ENCODE measurements at regions not wholly inside any gene's neighbourhood (a gene's known extent, or its start where the extent isn't known, plus 50 kb on each side); places are given as distances from the start of the nearest gene placed in this dataset.

DNA sequence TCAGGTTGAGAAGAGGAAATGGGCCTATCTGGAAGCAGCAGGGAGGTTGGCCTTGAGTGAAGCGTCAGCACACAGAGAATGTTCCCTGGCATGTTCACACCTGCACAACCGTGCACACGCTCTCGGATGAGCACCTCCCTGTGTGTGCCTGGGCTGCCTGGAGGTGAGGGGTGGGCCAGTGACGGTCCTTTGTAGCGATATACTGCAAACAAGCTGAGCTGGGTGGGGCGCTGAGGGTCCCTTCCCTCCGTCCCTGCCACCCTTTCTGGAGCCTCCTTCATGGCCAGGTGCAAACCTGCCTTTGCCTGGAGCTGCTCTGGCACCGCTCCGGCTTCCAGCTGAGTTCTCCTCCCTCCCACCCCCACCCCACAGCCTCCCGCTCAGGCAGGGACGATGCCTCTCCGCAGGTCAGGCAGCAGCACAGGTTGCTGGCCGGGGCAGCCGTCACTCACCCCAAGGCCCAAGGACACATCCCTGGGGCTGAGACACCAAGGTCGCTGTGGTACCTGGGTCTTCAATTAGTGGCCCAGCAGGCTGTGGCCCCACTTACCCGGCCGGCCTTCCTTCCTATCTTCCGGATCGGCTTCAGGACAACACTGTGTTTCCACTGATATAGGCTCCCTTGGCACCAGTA lies 111.6 kb downstream of the ERMARD start:
- no peak overlapping the region for H3K4me3 ChIP-seq (ENCODE audit: low read depth, low read length)
- TF ChIP-seq, protein P1, sequence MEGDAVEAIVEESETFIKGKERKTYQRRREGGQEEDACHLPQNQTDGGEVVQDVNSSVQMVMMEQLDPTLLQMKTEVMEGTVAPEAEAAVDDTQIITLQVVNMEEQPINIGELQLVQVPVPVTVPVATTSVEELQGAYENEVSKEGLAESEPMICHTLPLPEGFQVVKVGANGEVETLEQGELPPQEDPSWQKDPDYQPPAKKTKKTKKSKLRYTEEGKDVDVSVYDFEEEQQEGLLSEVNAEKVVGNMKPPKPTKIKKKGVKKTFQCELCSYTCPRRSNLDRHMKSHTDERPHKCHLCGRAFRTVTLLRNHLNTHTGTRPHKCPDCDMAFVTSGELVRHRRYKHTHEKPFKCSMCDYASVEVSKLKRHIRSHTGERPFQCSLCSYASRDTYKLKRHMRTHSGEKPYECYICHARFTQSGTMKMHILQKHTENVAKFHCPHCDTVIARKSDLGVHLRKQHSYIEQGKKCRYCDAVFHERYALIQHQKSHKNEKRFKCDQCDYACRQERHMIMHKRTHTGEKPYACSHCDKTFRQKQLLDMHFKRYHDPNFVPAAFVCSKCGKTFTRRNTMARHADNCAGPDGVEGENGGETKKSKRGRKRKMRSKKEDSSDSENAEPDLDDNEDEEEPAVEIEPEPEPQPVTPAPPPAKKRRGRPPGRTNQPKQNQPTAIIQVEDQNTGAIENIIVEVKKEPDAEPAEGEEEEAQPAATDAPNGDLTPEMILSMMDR (IDR thresholded peaks at IDR 0.05; ENCODE audit: low read depth, low read length) = no peak

DNA sequence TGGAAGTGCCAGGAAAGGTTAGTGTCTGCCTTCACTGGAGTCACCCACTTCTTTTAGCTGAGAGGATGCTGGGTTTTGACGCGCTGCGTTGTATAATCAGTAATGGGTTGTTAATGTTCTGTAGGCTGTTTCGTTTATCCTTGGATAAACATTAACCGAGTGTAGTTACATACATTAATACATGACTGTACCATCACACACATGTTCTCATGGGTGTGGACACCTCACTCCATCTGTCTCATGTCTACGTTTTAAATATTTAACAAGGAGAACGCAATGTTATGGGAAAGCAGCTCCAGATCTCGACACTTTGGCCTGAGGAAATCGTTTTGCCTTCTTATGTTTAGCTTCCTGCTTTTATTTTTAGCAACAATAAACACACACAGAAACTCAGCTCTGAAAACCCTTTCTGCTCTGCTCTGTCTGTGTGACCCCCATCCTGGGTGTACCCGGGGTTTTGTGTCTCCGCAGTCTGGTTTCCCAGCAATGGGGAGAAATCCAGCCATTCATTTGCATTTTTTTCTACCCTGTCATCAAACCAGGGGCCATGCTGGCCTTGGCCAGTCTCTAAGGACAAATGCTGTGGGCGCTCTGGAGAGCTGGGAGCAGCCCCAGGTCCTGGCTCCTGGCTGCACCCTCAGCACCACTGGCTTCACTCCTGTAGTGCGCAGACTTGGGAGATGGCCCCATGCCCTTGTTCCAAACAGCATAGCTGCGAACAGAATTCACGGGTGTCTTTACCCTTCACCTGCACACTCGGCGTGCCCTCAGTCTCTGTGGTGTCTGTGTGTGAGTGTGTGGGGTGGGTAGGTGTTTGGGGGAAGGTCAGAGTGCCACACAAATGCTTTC lies 110.8 kb downstream of the ERMARD start:
- TF ChIP-seq, protein P1 (IDR thresholded peaks at IDR 0.05; ENCODE audit: low read depth, low read length) = no peak
- H3K4me3 ChIP-seq (ENCODE audit: low read depth, low read length) = no peak overlapping the region

DNA sequence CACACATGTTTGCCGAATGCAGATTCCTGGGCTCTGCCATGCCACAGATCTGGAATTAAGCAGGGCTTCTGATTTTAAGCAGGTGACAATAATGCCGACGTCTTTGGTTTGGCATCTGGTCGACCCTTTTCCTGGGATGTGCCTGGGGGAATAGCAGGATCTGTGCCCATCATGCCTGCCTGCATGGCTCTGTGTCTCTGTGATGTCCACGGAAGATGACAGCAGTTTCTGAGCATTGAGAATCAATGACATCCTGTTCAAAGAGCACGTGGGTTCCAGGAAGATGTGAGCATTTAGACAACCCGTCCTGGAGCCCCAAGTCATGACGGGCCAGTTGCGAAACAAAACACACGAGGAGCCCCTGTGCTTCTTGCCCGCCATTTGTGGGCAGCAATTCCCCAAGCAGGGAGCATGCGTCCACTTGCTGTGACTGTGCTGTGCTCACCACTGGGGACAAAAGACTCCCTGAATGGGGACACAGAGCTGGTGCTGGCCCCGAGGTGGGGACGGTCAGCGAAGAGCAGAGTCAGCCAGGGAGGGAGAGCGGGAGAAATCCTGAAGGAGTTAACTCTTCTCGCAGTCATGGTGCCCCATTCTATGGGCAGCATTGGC lies 110.1 kb downstream of the ERMARD start:
- no peak overlapping the region for H3K4me3 ChIP-seq (ENCODE audit: low read depth, low read length)
- TF ChIP-seq, protein P1 (IDR thresholded peaks at IDR 0.05; ENCODE audit: low read depth, low read length) = no peak

DNA sequence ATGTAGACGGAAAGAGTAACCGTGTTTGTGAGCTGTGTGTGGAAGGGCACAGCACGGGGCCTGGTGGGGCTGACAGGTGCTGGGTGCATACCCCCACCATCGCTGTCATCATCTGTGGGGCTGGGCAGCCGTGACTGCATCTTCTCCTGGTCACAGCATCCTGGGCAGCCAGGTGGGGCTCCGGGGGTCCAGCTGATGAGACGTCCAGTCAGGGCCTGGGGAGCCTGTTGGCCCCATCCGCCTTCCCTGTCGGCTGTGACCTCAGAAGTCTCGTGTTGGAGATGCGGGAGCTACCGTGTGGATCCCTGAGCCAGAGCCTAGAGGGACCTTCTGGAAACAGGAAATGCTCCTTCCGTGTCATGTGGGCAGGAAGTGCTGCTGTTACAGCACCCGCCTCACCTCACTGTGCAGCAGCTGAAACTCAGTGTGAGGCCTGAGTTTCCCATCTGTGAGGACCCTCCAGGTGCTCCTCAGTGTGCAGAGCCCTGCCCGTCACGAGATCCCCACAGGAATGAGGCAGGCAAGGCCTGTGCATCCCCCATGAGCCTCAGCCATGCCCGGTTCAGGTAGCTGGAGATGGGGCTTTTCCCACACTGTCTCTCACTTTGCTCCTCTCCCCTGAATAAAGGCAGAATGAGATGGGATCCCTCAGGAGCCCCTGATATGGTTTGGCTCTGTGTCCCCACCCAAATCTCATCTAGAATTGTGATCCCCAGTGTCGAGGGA lies 108.7 kb downstream of the ERMARD start:
- H3K4me3 ChIP-seq (ENCODE audit: low read depth, low read length) = no peak overlapping the region
- TF ChIP-seq, protein P1 (IDR thresholded peaks at IDR 0.05; ENCODE audit: low read depth, low read length) = no peak

DNA sequence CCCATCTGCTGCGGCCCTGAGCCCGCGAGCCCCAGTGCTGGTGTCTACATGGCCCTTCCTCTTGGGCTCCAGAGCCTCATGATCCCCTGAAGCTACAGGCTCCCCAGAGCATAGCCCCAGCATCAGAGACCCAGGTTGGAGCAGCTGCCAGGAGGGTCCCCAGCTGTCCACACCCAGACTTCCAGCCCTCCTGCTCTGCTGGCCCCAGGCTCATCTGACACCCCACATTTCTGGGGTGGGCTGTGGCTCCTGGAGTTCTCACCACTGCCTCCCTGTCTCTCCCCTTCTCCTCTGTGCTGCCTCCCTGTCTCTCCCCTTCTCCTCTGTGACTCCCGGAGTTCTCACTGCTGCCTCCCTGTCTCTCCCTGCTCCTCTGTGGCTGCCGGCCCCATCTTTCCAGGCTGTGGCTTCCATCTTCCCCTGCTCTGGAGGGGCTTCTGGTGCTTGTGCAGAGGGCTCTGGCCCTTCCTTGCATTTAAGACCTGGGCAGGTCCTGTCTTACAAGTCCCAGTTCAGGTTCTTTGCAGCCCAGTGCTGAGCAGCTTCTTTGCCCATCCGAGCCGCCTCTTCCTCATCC lies 108.1 kb downstream of the ERMARD start:
- TF ChIP-seq, protein P1 (IDR thresholded peaks at IDR 0.05; ENCODE audit: low read depth, low read length) = no peak
- no peak overlapping the region for H3K4me3 ChIP-seq (ENCODE audit: low read depth, low read length)

DNA sequence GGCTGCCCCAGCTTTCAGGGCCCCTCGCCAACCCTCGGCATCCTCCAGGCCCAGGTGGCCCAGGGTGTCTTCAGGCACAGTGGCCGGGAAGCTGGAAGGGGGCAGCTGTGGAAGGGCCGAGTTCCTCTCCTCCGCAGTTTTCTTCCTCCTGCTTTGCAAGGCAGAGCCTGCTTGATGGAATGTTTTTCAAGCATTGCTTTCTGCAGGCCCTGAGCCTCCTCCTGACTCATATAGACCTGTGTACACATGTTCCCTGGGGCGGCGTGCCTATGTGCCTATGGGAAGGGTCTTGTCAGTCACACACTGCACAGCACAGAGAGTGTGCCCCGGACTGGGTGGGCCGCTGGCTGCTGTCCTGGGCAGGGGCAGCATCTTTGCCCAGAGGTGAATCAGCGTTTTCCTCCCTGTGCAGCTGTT lies 107.5 kb downstream of the ERMARD start:
- TF ChIP-seq, protein P1 (IDR thresholded peaks at IDR 0.05; ENCODE audit: low read depth, low read length) = no peak

More for the DNA sequence above, 107.5 kb downstream of the ERMARD start:
- H3K4me3 ChIP-seq (ENCODE audit: low read depth, low read length) = no peak overlapping the region

Data from WI38 (cell line).